ENCODE measurements at regions not wholly inside any gene's neighbourhood (a gene's known extent, or its start where the extent isn't known, plus 50 kb on each side); places are given as distances from the start of the nearest gene placed in this dataset.
"Not testable (repeated sequence)": the region's sequence is repeated elsewhere in the genome, so short reads cannot be mapped to it uniquely, and the experiment has no call there.

GRCh38 chr3:56954125-56954524 lies 106.3 kb upstream of the SPATA12 start:
- no peak for DNase-seq

GRCh38 chr3:56952846-56953245 lies 107.6 kb upstream of the SPATA12 start:
- no peak for DNase-seq

GRCh38 chr3:56952061-56952460 lies 108.4 kb upstream of the SPATA12 start:
- no peak for DNase-seq

GRCh38 chr3:56951366-56951765 lies 109.1 kb upstream of the SPATA12 start:
- no peak for DNase-seq

GRCh38 chr3:56945378-56945777 lies 115.1 kb upstream of the SPATA12 start:
- not testable (repeated sequence) for DNase-seq

GRCh38 chr3:56942523-56942922 lies 117.9 kb upstream of the SPATA12 start:
- no peak for DNase-seq

- DNase-seq = no peak
Observed at GRCh38 chr3:56940976-56941375, 119.5 kb upstream of the SPATA12 start.

- no peak for DNase-seq
Observed at GRCh38 chr3:56940321-56940720, 120.1 kb upstream of the SPATA12 start.

GRCh38 chr3:56939834-56940233 lies 120.6 kb upstream of the SPATA12 start:
- no peak for DNase-seq

- DNase-seq = no peak
Observed at GRCh38 chr3:56938530-56938929, 121.9 kb upstream of the SPATA12 start.

GRCh38 chr3:56937580-56937979 lies 122.9 kb upstream of the SPATA12 start:
- DNase-seq = no peak

GRCh38 chr3:56935811-56936210 lies 124.7 kb upstream of the SPATA12 start:
- DNase-seq = no peak

- DNase-seq = not testable (repeated sequence)
Observed at GRCh38 chr3:56934481-56934880, 126.0 kb upstream of the SPATA12 start.

GRCh38 chr3:56933803-56934202 lies 126.7 kb upstream of the SPATA12 start:
- no peak for DNase-seq

- DNase-seq = no peak
Observed at GRCh38 chr3:56932866-56933265, 127.6 kb upstream of the SPATA12 start.

- DNase-seq = no peak
Observed at GRCh38 chr3:56931836-56932235, 128.6 kb upstream of the SPATA12 start.

- no peak for DNase-seq
Observed at GRCh38 chr3:56930706-56931105, 129.0 kb upstream of the ARHGEF3 start.

- no peak for DNase-seq
Observed at GRCh38 chr3:56929809-56930615, 128.3 kb upstream of the ARHGEF3 start.

GRCh38 chr3:56928379-56929068 lies 126.8 kb upstream of the ARHGEF3 start:
- DNase-seq = no peak

GRCh38 chr3:56927855-56928254 lies 126.1 kb upstream of the ARHGEF3 start:
- DNase-seq = no peak

- DNase-seq = no peak
Observed at GRCh38 chr3:56926947-56927282, 125.2 kb upstream of the ARHGEF3 start.

GRCh38 chr3:56926243-56926946 lies 124.6 kb upstream of the ARHGEF3 start:
- DNase-seq = no peak

GRCh38 chr3:56924700-56925099 lies 123.0 kb upstream of the ARHGEF3 start:
- DNase-seq = not testable (repeated sequence)

Data from left hindlimb (tissue), 1 donor.